H1 (cell line): ENCODE measurements at regions not wholly inside any gene's neighbourhood (a gene's known extent, or its start where the extent isn't known, plus 50 kb on each side); places are given as distances from the start of the nearest gene placed in this dataset.

Source experiments
- CTCF ChIA-PET: fragments of 300-600 bp; sonication (Branson Sonifier 250); formaldehyde crosslinking; loops from one replicate; lab custom pipeline; 2021; ENCODE audit not compliant: partially characterized antibody; lab: Charles Lee
- POLR2A ChIA-PET: fragments of 300-600 bp; sonication (Branson Sonifier 250); formaldehyde crosslinking; loops from one replicate; lab custom pipeline; 2021; ENCODE audit warnings: inconsistent platforms; ENCODE audit not compliant: partially characterized antibody; lab: Charles Lee
- DNase-seq, 2 experiments: peaks; one replicate each; pipeline versions ENCODE4 v3.0.0 to v3.0.0-alpha.2; 2010 to 2022; ENCODE audit warnings: low spot score in 2 of 2, low read depth in 1 of 2, mixed read lengths in 1 of 2
- FAIRE-seq: peaks from 2 replicates; lab custom pipeline; 2011; peaks lifted over from hg19 to GRCh38; lab: Jason Lieb, UNC
- H2AFZ ChIP-seq: 2 replicates; pipeline ENCODE4 v1.8.1; 2012; ENCODE audit warnings: low read length, inconsistent platforms
- H2AK5ac ChIP-seq: 2 replicates; pipeline ENCODE4 v1.6.1; 2013; ENCODE audit warnings: low read depth, low read length
- H2BK120ac ChIP-seq: replicated peaks from 2 replicates; pipeline ENCODE3; 2013; ENCODE audit warnings: low read depth, low read length, inconsistent platforms
- H2BK12ac ChIP-seq: 2 replicates; pipeline ENCODE4 v1.6.1; 2013; ENCODE audit warnings: low read depth, low read length
- H2BK15ac ChIP-seq: 2 replicates; pipeline ENCODE4 v1.6.1; 2013; ENCODE audit warnings: low read length
- H2BK20ac ChIP-seq: 2 replicates; pipeline ENCODE4 v1.6.1; 2013; ENCODE audit warnings: low read length
- H2BK5ac ChIP-seq: 2 replicates; pipeline ENCODE4 v1.6.1; 2013; ENCODE audit warnings: low read depth, low read length
- H3K14ac ChIP-seq: 2 replicates; pipeline ENCODE4 v1.6.1; 2013; ENCODE audit warnings: inconsistent platforms; ENCODE audit not compliant: insufficient read length
- H3K18ac ChIP-seq: 2 replicates; pipeline ENCODE4 v1.6.1; 2013; ENCODE audit warnings: low read length; ENCODE audit errors: extremely low read depth
- H3K23ac ChIP-seq: 2 replicates; pipeline ENCODE4 v1.6.1; 2013; ENCODE audit warnings: inconsistent platforms; ENCODE audit not compliant: insufficient read length
- H3K23me2 ChIP-seq: 2 replicates; pipeline ENCODE4 v1.6.1; 2013; ENCODE audit warnings: low read depth, low read length
- H3K27ac ChIP-seq: 2 replicates; pipeline ENCODE4 v1.6.1; 2011; ENCODE audit warnings: low read depth, low read length, inconsistent platforms
- H3K27me3 ChIP-seq, 4 experiments: replicated peaks in 1 of 4; 1 replicate in 1 of 4; 2 replicates in 3 of 4; pipeline versions ENCODE4 v1.6.1 to v1.8.1; 2011 to 2013; ENCODE audit warnings: low read length in 3 of 4, mild to moderate bottlenecking in 3 of 4, inconsistent platforms in 2 of 4, mixed read lengths in 2 of 4, moderate library complexity in 1 of 4; ENCODE audit not compliant: control insufficient read depth in 3 of 4, insufficient read depth in 3 of 4; ENCODE audit errors: extremely low read depth in 1 of 4
- H3K36me3 ChIP-seq, 4 experiments: 2 replicates each; pipeline versions ENCODE4 v1.6.1 to v1.8.1; 2011 to 2013; ENCODE audit warnings: mild to moderate bottlenecking in 4 of 4, low read length in 3 of 4, moderate library complexity in 2 of 4, control low read depth in 1 of 4, inconsistent platforms in 1 of 4; ENCODE audit not compliant: insufficient read depth in 4 of 4, control insufficient read depth in 2 of 4
- H3K4ac ChIP-seq: replicated peaks from 2 replicates; pipeline ENCODE3; 2013; ENCODE audit warnings: low read length, low read depth, mixed read lengths, inconsistent platforms; ENCODE audit not compliant: insufficient read length
- H3K4me1 ChIP-seq, 4 experiments: replicated peaks in 1 of 4; 1 replicate in 1 of 4; 2 replicates in 3 of 4; pipeline versions ENCODE4 v1.6.1 to v1.8.1; 2011 to 2013; ENCODE audit warnings: low read length in 3 of 4, inconsistent platforms in 2 of 4, mixed read lengths in 1 of 4; ENCODE audit not compliant: insufficient read depth in 4 of 4, control insufficient read depth in 3 of 4
- H3K4me2 ChIP-seq, 2 experiments: 2 replicates each; pipeline versions ENCODE4 v1.6.1 to v1.8.1; 2011 to 2013; ENCODE audit warnings: low read depth in 2 of 2, low read length in 2 of 2, control low read depth in 1 of 2, inconsistent platforms in 1 of 2, mild to moderate bottlenecking in 1 of 2; ENCODE audit not compliant: insufficient read depth in 1 of 2
- H3K4me3 ChIP-seq, 4 experiments: fragments of 200-600, 300-600 bp in 1 of 4; sonication (generic), shearing (Covaris generic), sonication (Bioruptor Twin) in 1 of 4; 2 replicates each; pipeline versions ENCODE4 v1.5.1 to v1.8.1; 2011 to 2016; ENCODE audit warnings: low read length in 4 of 4, low read depth in 3 of 4, control low read depth in 2 of 4, inconsistent platforms in 2 of 4, mild to moderate bottlenecking in 2 of 4, mixed read lengths in 1 of 4, moderate library complexity in 1 of 4; ENCODE audit not compliant: insufficient read depth in 2 of 4; ENCODE audit errors: extremely low read depth in 1 of 4
- H3K56ac ChIP-seq: replicated peaks from 2 replicates; pipeline ENCODE3; 2013; ENCODE audit warnings: low read depth, mild to moderate bottlenecking, mixed read lengths, low read length, inconsistent platforms; ENCODE audit not compliant: insufficient read length
- H3K79me1 ChIP-seq: 2 replicates; pipeline ENCODE4 v1.6.1; 2013; ENCODE audit warnings: low read depth, low read length, control low read depth
- H3K79me2 ChIP-seq, 2 experiments: 2 replicates each; pipeline versions ENCODE4 v1.6.1 to v1.8.1; 2012 to 2013; ENCODE audit warnings: low read length in 2 of 2, mild to moderate bottlenecking in 2 of 2, inconsistent platforms in 1 of 2; ENCODE audit not compliant: insufficient read depth in 2 of 2, control insufficient read depth in 1 of 2
- H3K9ac ChIP-seq, 4 experiments: replicated peaks in 1 of 4; 1 replicate in 1 of 4; 2 replicates in 3 of 4; pipeline versions ENCODE4 v1.6.1 to v1.8.1; 2011 to 2013; ENCODE audit warnings: low read depth in 3 of 4, low read length in 3 of 4, control low read depth in 2 of 4, mild to moderate bottlenecking in 2 of 4, moderate library complexity in 2 of 4, inconsistent platforms in 1 of 4; ENCODE audit errors: extremely low read depth in 1 of 4
- H3K9me3 ChIP-seq, 2 experiments: 2 replicates each; pipeline versions ENCODE4 v1.6.1 to v1.8.1; 2012 to 2013; ENCODE audit warnings: mild to moderate bottlenecking in 2 of 2, moderate library complexity in 2 of 2, control low read depth in 1 of 2, inconsistent platforms in 1 of 2, low read depth in 1 of 2, low read length in 1 of 2, mixed read lengths in 1 of 2; ENCODE audit not compliant: insufficient read depth in 2 of 2
- H4K20me1 ChIP-seq, 2 experiments: replicated peaks in 1 of 2; 2 replicates each; pipeline versions ENCODE3 to v1.8.1; 2011 to 2013; ENCODE audit warnings: inconsistent platforms in 2 of 2, low read length in 2 of 2, mild to moderate bottlenecking in 1 of 2; ENCODE audit not compliant: insufficient read depth in 2 of 2, control insufficient read depth in 1 of 2
- H4K5ac ChIP-seq: 2 replicates; pipeline ENCODE4 v1.6.1; 2013; ENCODE audit warnings: low read length, low read depth, mixed read lengths, inconsistent platforms; ENCODE audit not compliant: insufficient read length
- H4K8ac ChIP-seq: 2 replicates; pipeline ENCODE4 v1.8.0; 2013; ENCODE audit warnings: mild to moderate bottlenecking, moderate library complexity, low read length, inconsistent platforms; ENCODE audit not compliant: insufficient read depth; ENCODE audit errors: extremely low read depth
- H4K91ac ChIP-seq: replicated peaks from 2 replicates; pipeline ENCODE3; 2013; ENCODE audit warnings: low read length, mixed read lengths, inconsistent platforms; ENCODE audit not compliant: insufficient read length
- ATF2 ChIP-seq: IDR thresholded peaks from 2 replicates; pipeline ENCODE4 v1.6.1; 2012; ENCODE audit warnings: low read length, inconsistent platforms
- CEBPB ChIP-seq: IDR thresholded peaks from 2 replicates; pipeline ENCODE4 v1.6.1; 2012; ENCODE audit warnings: low read depth, low read length
- EZH2 ChIP-seq: fragments of 200-600 bp; sonication (generic); IDR thresholded peaks from 2 replicates; pipeline ENCODE4 v1.7.1; 2012; ENCODE audit warnings: low read depth, mild to moderate bottlenecking, moderate library complexity, low read length, inconsistent platforms; ENCODE audit not compliant: severe bottlenecking
- GABPA ChIP-seq: IDR thresholded peaks from 2 replicates; pipeline ENCODE4 v1.6.1; 2011; ENCODE audit warnings: mild to moderate bottlenecking, low read length, moderate library complexity, borderline replicate concordance; ENCODE audit not compliant: insufficient read depth
- HDAC6 ChIP-seq: IDR thresholded peaks from one replicate; pipeline ENCODE4 v1.7.1; 2012; ENCODE audit warnings: low read depth, mild to moderate bottlenecking, inconsistent platforms, low read length, moderate library complexity
- KDM5A ChIP-seq: fragments of 200-600 bp; IDR thresholded peaks from 2 replicates; pipeline ENCODE4 v1.7.1; 2012; ENCODE audit warnings: mild to moderate bottlenecking, low read length, inconsistent platforms, mixed read lengths
- NANOG ChIP-seq: IDR thresholded peaks from 2 replicates; pipeline ENCODE4 v1.6.1; 2011; ENCODE audit warnings: low read length, low read depth, mild to moderate bottlenecking, inconsistent platforms; ENCODE audit not compliant: insufficient read depth, poor library complexity, severe bottlenecking
- POLR2A ChIP-seq, 2 experiments: IDR thresholded peaks; 1 replicate in 1 of 2; 2 replicates in 1 of 2; pipeline ENCODE4 v1.6.1; 2011; ENCODE audit warnings: low read depth in 2 of 2, low read length in 2 of 2, mild to moderate bottlenecking in 2 of 2; ENCODE audit errors: control extremely low read depth in 1 of 2
- RNF2 ChIP-seq: fragments of 200-900, 300-1000 bp; sonication (generic); IDR thresholded peaks from 2 replicates; pipeline ENCODE4 v1.7.1; 2016; ENCODE audit warnings: borderline replicate concordance, low read depth, mild to moderate bottlenecking, antibody characterized with exemption, low read length; ENCODE audit not compliant: poor library complexity, severe bottlenecking; ENCODE audit errors: missing control alignments
- SP1 ChIP-seq: IDR thresholded peaks from 2 replicates; pipeline ENCODE4 v1.6.1; 2011; ENCODE audit warnings: low read depth, low read length
- TAF7 ChIP-seq: optimal IDR thresholded peaks from 2 replicates; pipeline ENCODE3; 2011; ENCODE audit warnings: low read depth, mild to moderate bottlenecking, inconsistent platforms, low read length, moderate library complexity, borderline replicate concordance
- USF2 ChIP-seq: IDR thresholded peaks from 2 replicates; pipeline ENCODE4 v1.6.1; 2011; ENCODE audit warnings: low read length, improper control_type of control experiment
- YY1 ChIP-seq: IDR thresholded peaks from 2 replicates; pipeline ENCODE4 v1.6.1; 2011; ENCODE audit warnings: low read depth, mild to moderate bottlenecking, low read length

- Histone ChIP-seq H3K9me3 (no peaks in the 10 kb centered on the region), H2BK120ac (no peak overlapping the region), H3K23ac (no peak overlapping the region), H4K91ac (no peak overlapping the region), H2BK20ac (no peak overlapping the region), H3K4ac (no peak overlapping the region), H3K4me3 (no peak overlapping the region), H2AK5ac (no peak overlapping the region), H4K5ac (no peak overlapping the region), H4K8ac (no peak overlapping the region), H3K18ac (no peak overlapping the region), H2BK15ac (no peak overlapping the region), H3K36me3 (no peaks in the 10 kb centered on the region), H2AFZ (no peak overlapping the region), H3K79me1 (no peaks in the 10 kb centered on the region), H3K56ac (no peak overlapping the region), H2BK5ac (no peak overlapping the region), H3K14ac (no peak overlapping the region), H3K27ac (no peak overlapping the region), H3K27me3 (no peaks in the 10 kb centered on the region), H3K4me1 (peaks cover 0 to 7% (median 2%) of the 10 kb centered on the region in 4 experiments; a peak in 5 of 7 replicates), H3K79me2 (no peaks in the 10 kb centered on the region), H2BK12ac (no peak overlapping the region), H3K23me2 (no peaks in the 10 kb centered on the region), H3K9ac (no peak overlapping the region), H4K20me1 (no peaks in the 10 kb centered on the region), H3K4me2 (no peak overlapping the region)
- ChIA-PET POLR2A (no interaction called here), CTCF (no interaction called here)
- no peak for FAIRE-seq
- no peak for DNase-seq
- TF ChIP-seq HDAC6 (no peak), USF2 (no peak), EZH2 (no peak), GABPA (no peak), SP1 (no peak), ATF2 (no peak), POLR2A (IDR thresholded peaks at IDR 0.05; ENCODE audit: control extremely low read depth in 1 of 2, low read depth in 2 of 2, low read length in 2 of 2) (no peak), CEBPB (no peak), KDM5A (no peak), RNF2 (no peak), YY1 (no peak), TAF7 (no peak), NANOG (no peak)
Measured at GRCh38 chr10:63825111-63825510, 303.9 kb downstream of the REEP3 start.
